ENCODE measurements at regions not wholly inside any gene's neighbourhood (a gene's known extent, or its start where the extent isn't known, plus 50 kb on each side); places are given as distances from the start of the nearest gene placed in this dataset.

GRCh38 chr11:70581991-70582885 is 183.9 kb downstream of the CTTN start:
- DNase-seq (ENCODE audit: low read depth in 2 of 2) = no peak
- TF ChIP-seq, protein P1, sequence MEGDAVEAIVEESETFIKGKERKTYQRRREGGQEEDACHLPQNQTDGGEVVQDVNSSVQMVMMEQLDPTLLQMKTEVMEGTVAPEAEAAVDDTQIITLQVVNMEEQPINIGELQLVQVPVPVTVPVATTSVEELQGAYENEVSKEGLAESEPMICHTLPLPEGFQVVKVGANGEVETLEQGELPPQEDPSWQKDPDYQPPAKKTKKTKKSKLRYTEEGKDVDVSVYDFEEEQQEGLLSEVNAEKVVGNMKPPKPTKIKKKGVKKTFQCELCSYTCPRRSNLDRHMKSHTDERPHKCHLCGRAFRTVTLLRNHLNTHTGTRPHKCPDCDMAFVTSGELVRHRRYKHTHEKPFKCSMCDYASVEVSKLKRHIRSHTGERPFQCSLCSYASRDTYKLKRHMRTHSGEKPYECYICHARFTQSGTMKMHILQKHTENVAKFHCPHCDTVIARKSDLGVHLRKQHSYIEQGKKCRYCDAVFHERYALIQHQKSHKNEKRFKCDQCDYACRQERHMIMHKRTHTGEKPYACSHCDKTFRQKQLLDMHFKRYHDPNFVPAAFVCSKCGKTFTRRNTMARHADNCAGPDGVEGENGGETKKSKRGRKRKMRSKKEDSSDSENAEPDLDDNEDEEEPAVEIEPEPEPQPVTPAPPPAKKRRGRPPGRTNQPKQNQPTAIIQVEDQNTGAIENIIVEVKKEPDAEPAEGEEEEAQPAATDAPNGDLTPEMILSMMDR (conservative IDR thresholded peaks at IDR 0.05 in 1 of 2, IDR thresholded peaks at IDR 0.05 in 1 of 2; ENCODE audit: low read depth in 1 of 2, low read length in 2 of 2) = no peak
- no peak for TF ChIP-seq EZH2 (IDR thresholded peaks at IDR 0.05; ENCODE audit: low read length, missing control alignments)
- Histone ChIP-seq H3K4me1 (ENCODE audit: control insufficient read depth, extremely low read depth, insufficient read depth, low read length) (no peaks in the 10 kb centered on the region), H4K20me1 (ENCODE audit: control insufficient read depth, extremely low read depth, insufficient read depth, low read length) (no peaks in the 10 kb centered on the region), H3K79me2 (ENCODE audit: control insufficient read depth, insufficient read depth, low read length) (no peaks in the 10 kb centered on the region), H3K27me3 (ENCODE audit: control insufficient read depth, insufficient read depth, low read length) (no peaks in the 10 kb centered on the region), H3K4me3 (replicated peaks in 1 of 4; ENCODE audit: control extremely low read depth in 1 of 4, insufficient read depth in 1 of 4, low read depth in 3 of 4, low read length in 4 of 4) (no peak overlapping the region), H3K9me3 (ENCODE audit: control insufficient read depth, insufficient read depth, low read depth, low read length) (no peaks in the 10 kb centered on the region), H2AFZ (ENCODE audit: low read length) (no peak overlapping the region), H3K27ac (ENCODE audit: insufficient read depth, low read length) (no peak overlapping the region), H3K4me2 (ENCODE audit: extremely low read depth, insufficient read depth, low read length) (no peak overlapping the region), H3K9ac (ENCODE audit: insufficient read depth, low read length) (no peak overlapping the region), H3K36me3 (ENCODE audit: control insufficient read depth, insufficient read depth, low read length) (no peaks in the 10 kb centered on the region)

DNA sequence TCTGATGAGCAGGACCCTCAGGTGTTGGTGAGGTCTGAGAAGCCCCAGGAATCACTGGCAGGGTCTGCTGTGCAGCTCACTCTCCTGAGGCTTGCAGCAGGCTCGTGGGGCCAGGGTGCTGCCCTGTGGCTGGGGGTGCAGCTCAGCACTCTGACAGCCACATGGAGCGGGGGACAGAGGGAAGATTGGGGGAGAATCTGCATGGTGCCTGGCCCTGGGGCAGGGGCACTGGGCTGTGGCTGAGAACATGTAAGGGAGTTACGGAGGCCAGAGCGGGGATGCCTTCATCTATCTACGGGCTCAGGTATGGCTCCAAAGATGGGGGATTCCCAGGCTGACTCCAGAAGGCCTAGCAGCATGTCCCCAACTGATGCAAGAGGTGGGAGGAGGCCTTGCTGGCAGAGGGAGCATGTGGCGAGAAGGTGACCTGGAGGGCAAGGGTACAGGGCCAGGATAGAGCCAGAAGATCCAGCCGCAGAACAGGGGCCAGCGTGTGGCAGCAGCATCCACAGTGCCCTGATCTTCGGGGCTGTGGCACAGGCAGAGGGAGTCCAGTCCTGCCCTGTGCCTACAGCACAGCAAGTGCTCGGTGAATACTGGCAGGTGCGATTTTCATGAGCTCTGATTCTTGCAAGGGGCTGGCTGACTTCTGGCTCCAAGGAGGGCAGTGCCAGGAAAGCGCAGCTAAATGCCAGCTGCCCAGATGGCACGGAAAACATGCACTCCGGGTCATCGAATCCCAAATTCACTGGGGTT is 184.7 kb downstream of the CTTN start:
- H3K9me3 ChIP-seq (ENCODE audit: control insufficient read depth, insufficient read depth, low read depth, low read length) = no peaks in the 10 kb centered on the region
- no peak for TF ChIP-seq EZH2 (IDR thresholded peaks at IDR 0.05; ENCODE audit: low read length, missing control alignments)
- TF ChIP-seq, protein P1 (conservative IDR thresholded peaks at IDR 0.05 in 1 of 2, IDR thresholded peaks at IDR 0.05 in 1 of 2; ENCODE audit: low read depth in 1 of 2, low read length in 2 of 2) = no peak

GRCh38 chr11:70583781-70584218 is 185.5 kb downstream of the CTTN start:
- no peak overlapping the region for H2AFZ ChIP-seq (ENCODE audit: low read length)
- H3K9ac ChIP-seq (ENCODE audit: insufficient read depth, low read length) = no peak overlapping the region
- no peaks in the 10 kb centered on the region for H3K27me3 ChIP-seq (ENCODE audit: control insufficient read depth, insufficient read depth, low read length)
- no peak for TF ChIP-seq EZH2 (IDR thresholded peaks at IDR 0.05; ENCODE audit: low read length, missing control alignments)
- TF ChIP-seq, protein P1 (conservative IDR thresholded peaks at IDR 0.05 in 1 of 2, IDR thresholded peaks at IDR 0.05 in 1 of 2; ENCODE audit: low read depth in 1 of 2, low read length in 2 of 2) = no peak
- no peaks in the 10 kb centered on the region for H3K79me2 ChIP-seq (ENCODE audit: control insufficient read depth, insufficient read depth, low read length)
- H3K4me1 ChIP-seq (ENCODE audit: control insufficient read depth, extremely low read depth, insufficient read depth, low read length) = no peaks in the 10 kb centered on the region
- H3K27ac ChIP-seq (ENCODE audit: insufficient read depth, low read length) = no peak overlapping the region
- H3K4me3 ChIP-seq (replicated peaks in 1 of 4; ENCODE audit: control extremely low read depth in 1 of 4, insufficient read depth in 1 of 4, low read depth in 3 of 4, low read length in 4 of 4) = no peak overlapping the region
- no peaks in the 10 kb centered on the region for H4K20me1 ChIP-seq (ENCODE audit: control insufficient read depth, extremely low read depth, insufficient read depth, low read length)
- H3K9me3 ChIP-seq (ENCODE audit: control insufficient read depth, insufficient read depth, low read depth, low read length) = no peaks in the 10 kb centered on the region
- H3K4me2 ChIP-seq (ENCODE audit: extremely low read depth, insufficient read depth, low read length) = no peak overlapping the region
- no peaks in the 10 kb centered on the region for H3K36me3 ChIP-seq (ENCODE audit: control insufficient read depth, insufficient read depth, low read length)
- DNase-seq (ENCODE audit: low read depth in 2 of 2) = no peak

More for the DNA sequence above, 184.7 kb downstream of the CTTN start:
- Histone ChIP-seq H3K4me2 (ENCODE audit: extremely low read depth, insufficient read depth, low read length) (no peak overlapping the region), H2AFZ (ENCODE audit: low read length) (no peak overlapping the region), H3K4me3 (replicated peaks in 1 of 4; ENCODE audit: control extremely low read depth in 1 of 4, insufficient read depth in 1 of 4, low read depth in 3 of 4, low read length in 4 of 4) (no peak overlapping the region), H3K4me1 (ENCODE audit: control insufficient read depth, extremely low read depth, insufficient read depth, low read length) (no peaks in the 10 kb centered on the region), H3K27ac (ENCODE audit: insufficient read depth, low read length) (no peak overlapping the region), H3K27me3 (ENCODE audit: control insufficient read depth, insufficient read depth, low read length) (no peaks in the 10 kb centered on the region), H3K79me2 (ENCODE audit: control insufficient read depth, insufficient read depth, low read length) (no peaks in the 10 kb centered on the region), H4K20me1 (ENCODE audit: control insufficient read depth, extremely low read depth, insufficient read depth, low read length) (no peaks in the 10 kb centered on the region), H3K9ac (ENCODE audit: insufficient read depth, low read length) (no peak overlapping the region), H3K36me3 (ENCODE audit: control insufficient read depth, insufficient read depth, low read length) (no peaks in the 10 kb centered on the region)
- no peak for DNase-seq (ENCODE audit: low read depth in 2 of 2)
